Neural progenitor cell (in vitro differentiated cells): ENCODE measurements at regions not wholly inside any gene's neighbourhood (a gene's known extent, or its start where the extent isn't known, plus 50 kb on each side); places are given as distances from the start of the nearest gene placed in this dataset.

Experiments
- DNase-seq: peaks from one replicate; pipeline ENCODE4 v3.0.0-alpha.2; 2016; ENCODE audit warnings: low spot score
- H2AFZ ChIP-seq: fragments of 200-600 bp; sonication (generic); replicated peaks from 2 replicates; pipeline ENCODE4 v1.6.1; 2016; ENCODE audit warnings: antibody characterized with exemption
- H3F3A ChIP-seq: fragments of 200-600 bp; sonication (generic); 2 replicates; pipeline ENCODE4 v1.6.1; 2016; ENCODE audit warnings: antibody characterized with exemption, low read depth
- H3K27ac ChIP-seq: fragments of 200-600 bp; sonication (generic); 2 replicates; pipeline ENCODE4 v1.5.1; 2016; ENCODE audit warnings: mild to moderate bottlenecking
- H3K27me3 ChIP-seq: fragments of 200-600 bp; sonication (generic); 2 replicates; pipeline ENCODE4 v1.6.1; 2016; ENCODE audit warnings: mild to moderate bottlenecking, moderate library complexity
- H3K36me3 ChIP-seq: fragments of 200-600 bp; sonication (generic); 2 replicates; pipeline ENCODE4 v1.5.1; 2016
- H3K4me1 ChIP-seq: fragments of 200-600 bp; sonication (generic); 2 replicates; pipeline ENCODE4 v1.6.1; 2016; ENCODE audit warnings: mixed run types
- H3K4me2 ChIP-seq: fragments of 200-600 bp; sonication (generic); 2 replicates; pipeline ENCODE4 v1.6.1; 2016
- H3K4me3 ChIP-seq: fragments of 200-600 bp; sonication (generic); 2 replicates; pipeline ENCODE4 v1.5.1; 2016
- H3K79me2 ChIP-seq: fragments of 200-600 bp; sonication (generic); 2 replicates; pipeline ENCODE4 v1.6.1; 2016; ENCODE audit warnings: low read depth
- H3K9ac ChIP-seq: fragments of 200-600 bp; sonication (generic); 2 replicates; pipeline ENCODE4 v1.6.1; 2016
- H3K9me3 ChIP-seq: fragments of 200-600 bp; sonication (generic); 2 replicates; pipeline ENCODE4 v1.5.1; 2016; ENCODE audit warnings: low read depth
- H4K20me1 ChIP-seq: fragments of 200-600 bp; sonication (generic); 2 replicates; pipeline ENCODE4 v1.6.1; 2016; ENCODE audit warnings: low read depth
- H3K27ac Mint-ChIP-seq: 3 replicates; pipeline ENCODE4 v1.8.0; 2021; ENCODE audit warnings: mixed read lengths
- H3K27me3 Mint-ChIP-seq: 2 replicates; pipeline ENCODE4 v1.8.0; 2022; ENCODE audit warnings: low read depth, mild to moderate bottlenecking, inconsistent platforms, moderate library complexity, mixed read lengths; ENCODE audit not compliant: insufficient read depth
- H3K36me3 Mint-ChIP-seq: 3 replicates; pipeline ENCODE4 v1.8.0; 2021; ENCODE audit warnings: mixed read lengths
- H3K4me1 Mint-ChIP-seq: 3 replicates; pipeline ENCODE4 v1.8.0; 2021; ENCODE audit warnings: mixed read lengths
- H3K4me3 Mint-ChIP-seq: 3 replicates; pipeline ENCODE4 v1.8.0; 2021; ENCODE audit warnings: mild to moderate bottlenecking, moderate library complexity, mixed read lengths
- H3K9me3 Mint-ChIP-seq: 3 replicates; pipeline ENCODE4 v1.8.0; 2020; ENCODE audit warnings: mixed read lengths
- CTCF ChIP-seq: fragments of 200-600 bp; sonication (generic); IDR thresholded peaks from 2 replicates; pipeline ENCODE4 v1.5.1; 2017; ENCODE audit warnings: antibody characterized with exemption, mild to moderate bottlenecking
- EZH2 ChIP-seq: fragments of 200-600 bp; sonication (generic); IDR thresholded peaks from 2 replicates; pipeline ENCODE4 v1.6.1; 2017; ENCODE audit warnings: antibody characterized with exemption, mild to moderate bottlenecking, moderate library complexity
- EZH2phosphoT487 ChIP-seq: fragments of 200-600 bp; sonication (generic); IDR thresholded peaks from 2 replicates; pipeline ENCODE4 v1.6.1; 2017; ENCODE audit warnings: antibody characterized with exemption

GRCh38 chr12:91320999-91321398 is 138.4 kb upstream of the DCN start:
- no peaks in the 10 kb centered on the region for H3K4me1 ChIP-seq
- no peak overlapping the region for H3K4me3 ChIP-seq
- H3K4me1 Mint-ChIP-seq: no peaks in the 10 kb centered on the region
- H3K27ac ChIP-seq: no peak overlapping the region
- H3K36me3 ChIP-seq: no peaks in the 10 kb centered on the region
- H4K20me1 ChIP-seq: no peaks in the 10 kb centered on the region
- no peaks in the 10 kb centered on the region for H3K27me3 ChIP-seq
- no peaks in the 10 kb centered on the region for H3K9me3 Mint-ChIP-seq
- H3K9me3 ChIP-seq: no peaks in the 10 kb centered on the region
- H3K4me2 ChIP-seq: no peak overlapping the region
- no peak for DNase-seq
- H2AFZ ChIP-seq: no peak overlapping the region
- no peak overlapping the region for H3K4me3 Mint-ChIP-seq
- no peaks in the 10 kb centered on the region for H3K79me2 ChIP-seq
- TF ChIP-seq EZH2 (no peak), EZH2phosphoT487 (no peak), CTCF (no peak)
- H3K27me3 Mint-ChIP-seq: no peaks in the 10 kb centered on the region
- H3F3A ChIP-seq: no peaks in the 10 kb centered on the region
- H3K9ac ChIP-seq: no peak overlapping the region
- no peaks in the 10 kb centered on the region for H3K36me3 Mint-ChIP-seq
- H3K27ac Mint-ChIP-seq: no peak overlapping the region

GRCh38 chr12:91319071-91319760 is 136.6 kb upstream of the DCN start:
- H3K4me1 ChIP-seq: no peaks in the 10 kb centered on the region
- H4K20me1 ChIP-seq: no peaks in the 10 kb centered on the region
- Mint-ChIP-seq H3K36me3 (no peaks in the 10 kb centered on the region), H3K4me1 (no peaks in the 10 kb centered on the region), H3K27ac (no peak overlapping the region), H3K9me3 (peaks cover 2% of the 10 kb centered on the region), H3K27me3 (no peaks in the 10 kb centered on the region), H3K4me3 (no peak overlapping the region)
- H3K4me3 ChIP-seq: no peak overlapping the region
- H3K4me2 ChIP-seq: no peak overlapping the region
- DNase-seq: no peak
- no peaks in the 10 kb centered on the region for H3K27me3 ChIP-seq
- H3K36me3 ChIP-seq: no peaks in the 10 kb centered on the region
- TF ChIP-seq EZH2phosphoT487: no peak
- no peak for TF ChIP-seq EZH2
- TF ChIP-seq CTCF: no peak
- no peaks in the 10 kb centered on the region for H3F3A ChIP-seq
- no peaks in the 10 kb centered on the region for H3K79me2 ChIP-seq
- no peak overlapping the region for H3K9ac ChIP-seq
- no peak overlapping the region for H3K27ac ChIP-seq
- H2AFZ ChIP-seq: no peak overlapping the region
- H3K9me3 ChIP-seq: no peaks in the 10 kb centered on the region

- no peak overlapping the region for H3K9ac ChIP-seq
- no peak overlapping the region for H3K4me3 ChIP-seq
- no peak overlapping the region for H3K27ac ChIP-seq
- Mint-ChIP-seq H3K4me1 (no peaks in the 10 kb centered on the region), H3K36me3 (no peaks in the 10 kb centered on the region), H3K4me3 (no peak overlapping the region), H3K27ac (no peak overlapping the region), H3K9me3 (peaks cover 2% of the 10 kb centered on the region), H3K27me3 (no peaks in the 10 kb centered on the region)
- H3K4me1 ChIP-seq: no peaks in the 10 kb centered on the region
- H2AFZ ChIP-seq: no peak overlapping the region
- no peaks in the 10 kb centered on the region for H3K27me3 ChIP-seq
- no peak overlapping the region for H3K4me2 ChIP-seq
- H3K36me3 ChIP-seq: no peaks in the 10 kb centered on the region
- no peak for DNase-seq
- no peaks in the 10 kb centered on the region for H3K79me2 ChIP-seq
- TF ChIP-seq EZH2phosphoT487: no peak
- no peak for TF ChIP-seq CTCF
- TF ChIP-seq EZH2: no peak
- no peaks in the 10 kb centered on the region for H3K9me3 ChIP-seq
- no peaks in the 10 kb centered on the region for H4K20me1 ChIP-seq
- no peaks in the 10 kb centered on the region for H3F3A ChIP-seq
Observed at GRCh38 chr12:91317306-91317705, 134.7 kb upstream of the DCN start.
